GM23338 (cell line): ENCODE measurements at regions not wholly inside any gene's neighbourhood (a gene's known extent, or its start where the extent isn't known, plus 50 kb on each side); places are given as distances from the start of the nearest gene placed in this dataset.

ENCODE experiments used
- ATAC-seq: fragments of 200-7000 bp; cut with Tn5 transposase; 3 replicates; pipeline ENCODE4 v1.9.1; 2020
- DNase-seq: peaks from one replicate; pipeline ENCODE4 v3.0.0-alpha.2; 2015; ENCODE audit warnings: low spot score
- H2AFZ ChIP-seq: fragments of 200-600 bp; sonication (generic); 2 replicates; pipeline ENCODE4 v1.8.0; 2016; ENCODE audit warnings: antibody characterized with exemption, mild to moderate bottlenecking, moderate library complexity
- H3F3A ChIP-seq: fragments of 200-600 bp; sonication (generic); replicated peaks from 2 replicates; pipeline ENCODE4 v1.8.0; 2017; ENCODE audit warnings: antibody characterized with exemption, mixed run types, low read depth
- H3K27ac ChIP-seq: fragments of 200-600 bp; sonication (generic); 2 replicates; pipeline ENCODE4 v1.6.1; 2016; ENCODE audit warnings: low read depth
- H3K27me3 ChIP-seq: fragments of 200-600 bp; sonication (generic); 2 replicates; pipeline ENCODE4 v1.8.0; 2016; ENCODE audit warnings: mild to moderate bottlenecking, mixed run types, moderate library complexity; ENCODE audit not compliant: insufficient read depth
- H3K36me3 ChIP-seq: fragments of 200-600 bp; sonication (generic); 2 replicates; pipeline ENCODE4 v1.8.0; 2016; ENCODE audit warnings: mild to moderate bottlenecking; ENCODE audit not compliant: insufficient read depth
- H3K4me1 ChIP-seq: fragments of 200-600 bp; sonication (generic); 2 replicates; pipeline ENCODE4 v1.8.0; 2016; ENCODE audit warnings: mild to moderate bottlenecking, moderate library complexity; ENCODE audit not compliant: insufficient read depth
- H3K4me2 ChIP-seq: fragments of 200-600 bp; sonication (generic); 2 replicates; pipeline ENCODE4 v1.7.1; 2017; ENCODE audit warnings: mixed run types
- H3K4me3 ChIP-seq: fragments of 200-600 bp; sonication (generic); 2 replicates; pipeline ENCODE4 v1.6.1; 2016; ENCODE audit warnings: mixed run types
- H3K79me2 ChIP-seq: fragments of 200-600 bp; sonication (generic); replicated peaks from 2 replicates; pipeline ENCODE4 v1.8.0; 2017; ENCODE audit warnings: mild to moderate bottlenecking; ENCODE audit not compliant: insufficient read depth
- H3K9me2 ChIP-seq: fragments of 200-600 bp; sonication (generic); 2 replicates; pipeline ENCODE4 v1.8.0; 2017; ENCODE audit not compliant: insufficient read depth
- H4K20me1 ChIP-seq: fragments of 200-600 bp; sonication (generic); replicated peaks from 2 replicates; pipeline ENCODE4 v1.8.0; 2017; ENCODE audit warnings: mild to moderate bottlenecking; ENCODE audit not compliant: insufficient read depth
- H3K27ac Mint-ChIP-seq: 2 replicates; pipeline ENCODE4 v1.8.0; 2020; ENCODE audit warnings: inconsistent platforms, mild to moderate bottlenecking, moderate library complexity, mixed read lengths
- H3K27me3 Mint-ChIP-seq: 3 replicates; pipeline ENCODE4 v1.8.0; 2022; ENCODE audit warnings: low read depth, mild to moderate bottlenecking, moderate library complexity, mixed read lengths, inconsistent platforms; ENCODE audit not compliant: insufficient read depth, poor library complexity
- H3K36me3 Mint-ChIP-seq: 3 replicates; pipeline ENCODE4 v1.8.0; 2021; ENCODE audit warnings: low read depth, mild to moderate bottlenecking, inconsistent platforms, moderate library complexity, mixed read lengths
- H3K4me1 Mint-ChIP-seq: 3 replicates; pipeline ENCODE4 v1.8.0; 2020; ENCODE audit warnings: mild to moderate bottlenecking, inconsistent platforms, mixed read lengths
- H3K4me3 Mint-ChIP-seq: 3 replicates; pipeline ENCODE4 v1.8.0; 2021; ENCODE audit warnings: moderate library complexity, mild to moderate bottlenecking, inconsistent platforms, mixed read lengths
- H3K9me3 Mint-ChIP-seq: 3 replicates; pipeline ENCODE4 v1.8.0; 2020; ENCODE audit warnings: moderate library complexity, mild to moderate bottlenecking, inconsistent platforms, mixed read lengths
- CREB1 ChIP-seq: fragments of 250-450 bp; sonication (Bioruptor Pico); IDR thresholded peaks from 2 replicates; pipeline ENCODE4 v1.5.0; 2020; ENCODE audit warnings: low read depth, mild to moderate bottlenecking, moderate library complexity
- CTCF ChIP-seq, 2 experiments: fragments of 200-600 bp in 1 of 2; sonication (generic) in 1 of 2; conservative IDR thresholded peaks; 2 replicates each; pipeline versions ENCODE4 v1.5.1 to v1.6.1; 2016 to 2017; ENCODE audit warnings: antibody characterized with exemption in 2 of 2, low read depth in 2 of 2, mild to moderate bottlenecking in 2 of 2, moderate library complexity in 1 of 2
- ETS1 ChIP-seq: IDR thresholded peaks from 2 replicates; pipeline ENCODE4 v1.6.1; 2016; ENCODE audit warnings: antibody characterized with exemption
- EZH2 ChIP-seq: fragments of 200-600 bp; sonication (generic); IDR thresholded peaks from one replicate; pipeline ENCODE4 v1.8.0; 2017; ENCODE audit warnings: antibody characterized with exemption, mild to moderate bottlenecking, low read depth; ENCODE audit not compliant: unreplicated experiment
- EZH2phosphoT487 ChIP-seq: fragments of 200-600 bp; sonication (generic); IDR thresholded peaks from one replicate; pipeline ENCODE4 v1.8.1; 2018; ENCODE audit warnings: antibody characterized with exemption; ENCODE audit not compliant: unreplicated experiment
- JUNB ChIP-seq: IDR thresholded peaks from one replicate; pipeline ENCODE4 v1.6.1; 2016; ENCODE audit warnings: antibody characterized with exemption; ENCODE audit not compliant: unreplicated experiment
- POLR2AphosphoS5 ChIP-seq: IDR thresholded peaks from 2 replicates; pipeline ENCODE4 v1.6.1; 2016; ENCODE audit warnings: antibody characterized with exemption, low read depth
- STAT1 ChIP-seq: IDR thresholded peaks from one replicate; pipeline ENCODE4 v1.6.1; 2016; ENCODE audit warnings: antibody characterized with exemption; ENCODE audit not compliant: unreplicated experiment
- ZNF331 ChIP-seq: fragments of 250-450 bp; sonication (Bioruptor Pico); IDR thresholded peaks from 2 replicates; pipeline ENCODE4 v1.5.0; 2020; ENCODE audit warnings: low read depth, mild to moderate bottlenecking, moderate library complexity
- ZNF462 ChIP-seq: fragments of 250-450 bp; sonication (Bioruptor Pico); IDR thresholded peaks from 2 replicates; pipeline ENCODE4 v1.5.0; 2020; ENCODE audit warnings: mild to moderate bottlenecking, moderate library complexity

GRCh38 chr9:86721843-86722705, 225.2 kb downstream of the GAS1 start (continued):
- no peak for TF ChIP-seq ZNF462 (CRISPR knock-in tag)
- TF ChIP-seq CTCF (conservative IDR thresholded peaks at IDR 0.05; ENCODE audit: low read depth in 2 of 2): no peak
- TF ChIP-seq ZNF331 (CRISPR knock-in tag): no peak
- no peak for TF ChIP-seq JUNB

- DNase-seq: peak; percentile 37
- H3K36me3 Mint-ChIP-seq: no peaks in the 10 kb centered on the region
- no peak overlapping the region for H3K4me3 Mint-ChIP-seq
- no peak for TF ChIP-seq EZH2phosphoT487
- TF ChIP-seq ETS1: no peak
- TF ChIP-seq STAT1: no peak
- no peak for TF ChIP-seq POLR2AphosphoS5
- no peak for TF ChIP-seq CREB1 (CRISPR knock-in tag)
- TF ChIP-seq ZNF331 (CRISPR knock-in tag): no peak
- no peak for TF ChIP-seq EZH2
Measured at GRCh38 chr9:86721226-86721781, 226.0 kb downstream of the GAS1 start.

More at GRCh38 chr9:86721226-86721781, 226.0 kb downstream of the GAS1 start:
- Histone ChIP-seq H3K4me1 (peaks cover 7% of the 10 kb centered on the region), H3K4me3 (no peak overlapping the region), H3K27ac (no peak overlapping the region), H4K20me1 (no peaks in the 10 kb centered on the region), H3K36me3 (no peaks in the 10 kb centered on the region), H3F3A (no peaks in the 10 kb centered on the region), H3K4me2 (no peak overlapping the region; the same call in 1 of the 2 replicates), H2AFZ (peak overlapping the region; percentile 57), H3K27me3 (no peaks in the 10 kb centered on the region), H3K79me2 (no peaks in the 10 kb centered on the region), H3K9me2 (peaks cover 13% of the 10 kb centered on the region; the same call in 1 of the 2 replicates)
- Mint-ChIP-seq H3K27ac (no peak overlapping the region), H3K4me1 (peaks cover 25% of the 10 kb centered on the region), H3K9me3 (no peaks in the 10 kb centered on the region), H3K27me3 (peaks cover 4% of the 10 kb centered on the region)
- ATAC-seq: peak; percentile 71
